ENCODE measurements at regions not wholly inside any gene's neighbourhood (a gene's known extent, or its start where the extent isn't known, plus 50 kb on each side); places are given as distances from the start of the nearest gene placed in this dataset.

GRCh38 chr14:97299661-97300060 lies 502.5 kb downstream of the VRK1 start:
- no peak for DNase-seq (ENCODE audit: low spot score)
- Mint-ChIP-seq H3K9me3 (no peaks in the 10 kb centered on the region), H3K4me3 (no peak overlapping the region), H3K27ac (no peak overlapping the region), H3K27me3 (ENCODE audit: insufficient read depth) (peaks cover 15% of the 10 kb centered on the region), H3K4me1 (ENCODE audit: low read depth) (no peaks in the 10 kb centered on the region), H3K36me3 (ENCODE audit: low read depth) (no peaks in the 10 kb centered on the region)
- intact Hi-C loops (cut with micrococcal nuclease) = loop anchor here (2.0 kb wide), 1 partner anchor 677 kb away; no protein-coding TSS in a partner anchor

DNA sequence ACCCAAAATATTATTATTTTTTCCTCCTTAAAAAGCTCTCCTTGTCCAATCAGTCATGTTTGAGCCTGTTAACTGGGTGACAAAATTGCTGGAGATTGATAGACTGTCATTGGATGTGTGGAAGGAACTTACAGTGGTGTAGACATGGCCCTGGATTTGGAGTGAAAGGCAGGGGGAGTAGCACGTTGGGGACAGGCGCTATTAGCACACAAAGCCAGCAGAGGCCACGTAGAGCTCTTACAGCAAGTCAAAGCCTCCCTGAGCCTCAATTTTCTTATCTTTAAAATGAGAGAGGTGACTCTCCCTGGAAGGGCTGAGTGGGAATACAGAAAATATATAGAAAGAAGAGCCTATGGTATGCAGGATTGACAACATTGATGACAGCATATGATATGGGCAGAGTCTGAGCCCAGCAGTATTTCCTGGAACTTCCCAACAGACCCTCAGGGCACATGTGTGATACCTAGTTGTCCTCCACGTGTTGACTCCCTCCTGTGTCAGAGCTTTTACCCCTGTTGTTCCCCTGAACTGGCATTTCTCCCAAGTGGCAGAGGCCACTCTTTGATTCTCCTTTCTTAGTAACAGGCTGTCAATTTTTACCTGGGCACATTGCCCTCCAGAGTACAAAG lies 504.9 kb downstream of the VRK1 start:
- intact Hi-C loops (cut with micrococcal nuclease) = no loop called here
- H3K27me3 Mint-ChIP-seq (ENCODE audit: insufficient read depth) = peaks cover 6% of the 10 kb centered on the region
- H3K4me3 Mint-ChIP-seq = no peak overlapping the region
- H3K4me1 Mint-ChIP-seq (ENCODE audit: low read depth) = peaks cover 13% of the 10 kb centered on the region
- no peaks in the 10 kb centered on the region for H3K36me3 Mint-ChIP-seq (ENCODE audit: low read depth)
- no peak overlapping the region for H3K27ac Mint-ChIP-seq
- no peaks in the 10 kb centered on the region for H3K9me3 Mint-ChIP-seq
- no peak for DNase-seq (ENCODE audit: low spot score)

GRCh38 chr14:97306133-97306759 lies 509.1 kb downstream of the VRK1 start:
- intact Hi-C loops (cut with micrococcal nuclease) = loop anchor here (1.0 to 2.0 kb wide), 5 partner anchors 75 to 1967 kb away; partner anchors contain the start of gene BCL11B
- DNase-seq (ENCODE audit: low spot score) = no peak
- Mint-ChIP-seq H3K27me3 (ENCODE audit: insufficient read depth) (no peaks in the 10 kb centered on the region), H3K9me3 (no peaks in the 10 kb centered on the region), H3K27ac (peak overlapping the region; percentile 27), H3K4me3 (no peak overlapping the region), H3K36me3 (ENCODE audit: low read depth) (no peaks in the 10 kb centered on the region), H3K4me1 (ENCODE audit: low read depth) (peaks cover 24% of the 10 kb centered on the region)

- H3K4me3 Mint-ChIP-seq = peak overlapping the region; percentile 9
- H3K9me3 Mint-ChIP-seq = no peaks in the 10 kb centered on the region
- peaks cover 28% of the 10 kb centered on the region for H3K4me1 Mint-ChIP-seq (ENCODE audit: low read depth)
- H3K27me3 Mint-ChIP-seq (ENCODE audit: insufficient read depth) = no peaks in the 10 kb centered on the region
- DNase-seq (ENCODE audit: low spot score) = no peak
- H3K36me3 Mint-ChIP-seq (ENCODE audit: low read depth) = no peaks in the 10 kb centered on the region
- H3K27ac Mint-ChIP-seq = peak overlapping the region; percentile 81
- intact Hi-C loops (cut with micrococcal nuclease) = loop anchor here (1.0 to 2.0 kb wide), 5 partner anchors 74 to 1966 kb away; partner anchors contain the start of gene BCL11B
Observed at GRCh38 chr14:97306760-97307246, 509.6 kb downstream of the VRK1 start.

DNA sequence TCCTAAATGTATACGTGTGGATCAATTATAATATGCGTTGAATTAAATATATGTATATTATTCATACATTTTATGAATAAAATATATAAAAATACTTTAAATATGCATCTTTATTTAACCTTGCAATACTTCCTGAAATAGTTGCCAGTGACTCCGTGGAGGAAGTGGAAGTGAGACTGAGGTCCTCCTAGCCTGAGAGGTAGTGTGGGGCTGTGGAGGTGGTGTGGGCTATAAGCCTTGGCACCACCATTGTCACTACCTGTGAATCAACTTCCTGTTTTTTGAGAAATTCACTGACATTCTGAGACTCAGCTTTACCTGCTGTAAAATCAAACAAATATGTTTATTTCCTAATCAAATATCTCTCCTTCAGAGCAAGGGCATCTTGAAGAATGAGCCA lies 514.2 kb downstream of the VRK1 start:
- no peaks in the 10 kb centered on the region for H3K27me3 Mint-ChIP-seq (ENCODE audit: insufficient read depth)
- intact Hi-C loops (cut with micrococcal nuclease) = no loop called here
- H3K36me3 Mint-ChIP-seq (ENCODE audit: low read depth) = no peaks in the 10 kb centered on the region
- no peak overlapping the region for H3K4me3 Mint-ChIP-seq
- no peak for DNase-seq (ENCODE audit: low spot score)
- H3K9me3 Mint-ChIP-seq = peaks cover 13% of the 10 kb centered on the region
- peaks cover 22% of the 10 kb centered on the region for H3K4me1 Mint-ChIP-seq (ENCODE audit: low read depth)
- H3K27ac Mint-ChIP-seq = no peak overlapping the region

DNA sequence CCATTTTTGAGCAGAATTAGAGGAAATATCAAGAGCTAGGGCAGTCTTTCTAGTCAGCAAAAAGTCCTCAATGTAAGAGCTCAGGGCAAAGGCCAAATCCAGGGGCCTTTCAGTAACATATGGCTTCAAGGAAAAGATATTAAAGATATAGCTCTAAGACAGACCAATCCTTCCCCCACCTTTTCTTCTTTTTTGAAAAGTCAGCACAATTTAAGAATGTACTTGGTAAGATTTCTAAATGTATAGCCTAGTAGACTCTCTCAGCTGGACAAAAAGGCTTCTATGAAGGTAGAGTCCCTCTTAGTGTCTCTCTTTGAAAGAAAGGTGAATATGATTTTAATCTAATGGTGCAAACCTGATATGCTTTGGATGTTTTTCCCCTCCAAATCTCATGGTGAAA lies 515.7 kb downstream of the VRK1 start:
- Mint-ChIP-seq H3K27me3 (ENCODE audit: insufficient read depth) (no peaks in the 10 kb centered on the region), H3K4me3 (no peak overlapping the region), H3K27ac (no peak overlapping the region), H3K9me3 (peaks cover 13% of the 10 kb centered on the region), H3K36me3 (ENCODE audit: low read depth) (no peaks in the 10 kb centered on the region), H3K4me1 (ENCODE audit: low read depth) (peaks cover 9% of the 10 kb centered on the region)
- DNase-seq (ENCODE audit: low spot score) = no peak
- intact Hi-C loops (cut with micrococcal nuclease) = no loop called here

GRCh38 chr14:97315790-97316189 lies 518.6 kb downstream of the VRK1 start:
- intact Hi-C loops (cut with micrococcal nuclease) = no loop called here
- Mint-ChIP-seq H3K9me3 (peaks cover 13% of the 10 kb centered on the region), H3K27me3 (ENCODE audit: insufficient read depth) (no peaks in the 10 kb centered on the region), H3K27ac (no peak overlapping the region), H3K4me3 (no peak overlapping the region), H3K36me3 (ENCODE audit: low read depth) (no peaks in the 10 kb centered on the region), H3K4me1 (ENCODE audit: low read depth) (peaks cover 11% of the 10 kb centered on the region)
- no peak for DNase-seq (ENCODE audit: low spot score)

GRCh38 chr14:97318380-97318779 lies 521.2 kb downstream of the VRK1 start:
- Mint-ChIP-seq H3K27me3 (ENCODE audit: insufficient read depth) (no peaks in the 10 kb centered on the region), H3K9me3 (peaks cover 12% of the 10 kb centered on the region), H3K36me3 (ENCODE audit: low read depth) (no peaks in the 10 kb centered on the region), H3K4me1 (ENCODE audit: low read depth) (peaks cover 7% of the 10 kb centered on the region), H3K27ac (no peak overlapping the region), H3K4me3 (no peak overlapping the region)
- DNase-seq (ENCODE audit: low spot score) = no peak
- intact Hi-C loops (cut with micrococcal nuclease) = no loop called here

- intact Hi-C loops (cut with micrococcal nuclease) = no loop called here
- H3K27ac Mint-ChIP-seq = no peak overlapping the region
- H3K4me3 Mint-ChIP-seq = no peak overlapping the region
Observed at GRCh38 chr14:97319691-97320090, 522.5 kb downstream of the VRK1 start.

GRCh38 chr14:97328743-97329142 lies 531.6 kb downstream of the VRK1 start:
- Mint-ChIP-seq H3K9me3 (no peaks in the 10 kb centered on the region), H3K27ac (no peak overlapping the region), H3K36me3 (ENCODE audit: low read depth) (no peaks in the 10 kb centered on the region), H3K4me3 (no peak overlapping the region), H3K4me1 (ENCODE audit: low read depth) (peaks cover 19% of the 10 kb centered on the region), H3K27me3 (ENCODE audit: insufficient read depth) (no peaks in the 10 kb centered on the region)
- DNase-seq (ENCODE audit: low spot score) = no peak
- intact Hi-C loops (cut with micrococcal nuclease) = no loop called here

More at GRCh38 chr14:97319691-97320090, 522.5 kb downstream of the VRK1 start:
- peaks cover 7% of the 10 kb centered on the region for H3K4me1 Mint-ChIP-seq (ENCODE audit: low read depth)
- no peak for DNase-seq (ENCODE audit: low spot score)
- peaks cover 4% of the 10 kb centered on the region for H3K9me3 Mint-ChIP-seq
- no peaks in the 10 kb centered on the region for H3K27me3 Mint-ChIP-seq (ENCODE audit: insufficient read depth)
- no peaks in the 10 kb centered on the region for H3K36me3 Mint-ChIP-seq (ENCODE audit: low read depth)

- no peaks in the 10 kb centered on the region for H3K9me3 Mint-ChIP-seq
- H3K4me3 Mint-ChIP-seq = no peak overlapping the region
- no peak overlapping the region for H3K27ac Mint-ChIP-seq
- DNase-seq (ENCODE audit: low spot score) = no peak
- H3K27me3 Mint-ChIP-seq (ENCODE audit: insufficient read depth) = no peaks in the 10 kb centered on the region
- H3K36me3 Mint-ChIP-seq (ENCODE audit: low read depth) = no peaks in the 10 kb centered on the region
- intact Hi-C loops (cut with micrococcal nuclease) = no loop called here
- H3K4me1 Mint-ChIP-seq (ENCODE audit: low read depth) = peaks cover 19% of the 10 kb centered on the region
Observed at GRCh38 chr14:97329701-97330100, 532.5 kb downstream of the VRK1 start.

DNA sequence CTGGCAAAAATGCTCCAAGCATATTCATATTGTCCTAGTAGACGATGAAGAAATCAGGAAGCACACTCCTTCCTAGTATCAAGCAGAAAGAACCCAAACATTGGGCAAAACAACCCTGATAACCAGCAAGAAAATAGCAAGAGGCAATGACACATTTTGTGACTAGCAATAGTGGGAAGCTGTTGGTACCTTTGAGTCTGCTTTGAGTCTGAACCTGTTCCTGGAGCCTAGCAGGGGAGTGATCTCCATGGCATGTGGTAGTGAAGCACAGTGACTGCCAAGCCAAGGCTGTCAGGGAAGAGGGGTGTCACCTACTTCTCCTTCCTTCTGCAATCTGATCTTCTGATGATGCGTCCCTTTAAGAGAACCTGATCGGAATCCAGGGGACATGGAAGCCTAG lies 533.9 kb downstream of the VRK1 start:
- DNase-seq (ENCODE audit: low spot score) = no peak
- Mint-ChIP-seq H3K27ac (peak overlapping the region; percentile 31), H3K27me3 (ENCODE audit: insufficient read depth) (no peaks in the 10 kb centered on the region), H3K4me1 (ENCODE audit: low read depth) (peaks cover 26% of the 10 kb centered on the region), H3K9me3 (no peaks in the 10 kb centered on the region), H3K4me3 (no peak overlapping the region), H3K36me3 (ENCODE audit: low read depth) (no peaks in the 10 kb centered on the region)
- intact Hi-C loops (cut with micrococcal nuclease) = no loop called here

GRCh38 chr14:97331526-97331925 lies 534.3 kb downstream of the VRK1 start:
- Mint-ChIP-seq H3K4me3 (no peak overlapping the region), H3K4me1 (ENCODE audit: low read depth) (peaks cover 30% of the 10 kb centered on the region), H3K27me3 (ENCODE audit: insufficient read depth) (no peaks in the 10 kb centered on the region), H3K27ac (no peak overlapping the region), H3K9me3 (no peaks in the 10 kb centered on the region), H3K36me3 (ENCODE audit: low read depth) (no peaks in the 10 kb centered on the region)
- intact Hi-C loops (cut with micrococcal nuclease) = no loop called here
- no peak for DNase-seq (ENCODE audit: low spot score)
